K562 (cell line): ENCODE measurements at regions not wholly inside any gene's neighbourhood (a gene's known extent, or its start where the extent isn't known, plus 50 kb on each side); places are given as distances from the start of the nearest gene placed in this dataset.

Experiments
- ELF4 ChIP-seq: fragments of 450-650 bp; formaldehyde crosslinking; IDR thresholded peaks from 2 replicates; pipeline ENCODE4 v1.4.0; 2022; ENCODE audit warnings: missing genetic modification characterization
- PHF21A ChIP-seq: fragments of 450-650 bp; IDR thresholded peaks from 2 replicates; pipeline ENCODE4 v1.6.1; 2017; ENCODE audit warnings: low read depth, borderline replicate concordance
- POLR2A ChIP-seq: fragments of 450-650 bp; conservative IDR thresholded peaks from 2 replicates; pipeline ENCODE4 v1.6.1; 2016
- PYGO2 ChIP-seq: fragments of 450-650 bp; IDR thresholded peaks from 2 replicates; pipeline ENCODE4 v1.6.1; 2016; ENCODE audit warnings: mild to moderate bottlenecking, missing genetic modification characterization, moderate library complexity, missing compliant biosample characterization
- THAP12 ChIP-seq: fragments of 250-450 bp; sonication (Bioruptor Pico); IDR thresholded peaks from 2 replicates; pipeline ENCODE4 v1.9.0; 2021; ENCODE audit warnings: mild to moderate bottlenecking, inconsistent platforms
- THAP7 ChIP-seq: fragments of 250-450 bp; sonication (Bioruptor Pico); IDR thresholded peaks from 2 replicates; pipeline ENCODE4 v1.5.0; 2021
- ZNF165 ChIP-seq: fragments of 250-450 bp; sonication (Bioruptor Pico); IDR thresholded peaks from 2 replicates; pipeline ENCODE4 v1.4.0; 2020; ENCODE audit warnings: borderline replicate concordance
- ZNF184 ChIP-seq: sonication (generic); formaldehyde crosslinking; IDR thresholded peaks from 2 replicates; pipeline ENCODE4 v1.5.0; 2020; ENCODE audit warnings: missing genetic modification reagents
- TF ChIP-seq, protein P1 (sequence below): fragments of 450-650 bp; formaldehyde crosslinking; IDR thresholded peaks from 2 replicates; pipeline ENCODE4 v1.4.0; 2022; ENCODE audit warnings: missing genetic modification characterization
- TF ChIP-seq, protein P2 (sequence below), 3 experiments: IDR thresholded peaks in 2 of 3; conservative IDR thresholded peaks in 1 of 3; 2 replicates each; pipeline ENCODE4 v1.5.1; 2011 to 2012; ENCODE audit warnings: low read length in 3 of 3, mild to moderate bottlenecking in 3 of 3, control low read depth in 2 of 3, improper control_type of control experiment in 1 of 3, inconsistent platforms in 1 of 3, low read depth in 1 of 3, mixed read lengths in 1 of 3, moderate library complexity in 1 of 3; ENCODE audit not compliant: insufficient read depth in 2 of 3
- TF ChIP-seq, protein P3 (sequence below), 2 experiments: fragments of 450-650 bp in 1 of 2; sonication (generic) in 1 of 2; formaldehyde crosslinking; conservative IDR thresholded peaks; 2 replicates each; pipeline versions ENCODE4 v1.4.0 to v1.8.1; 2020 to 2022; ENCODE audit warnings: mild to moderate bottlenecking in 1 of 2, missing genetic modification reagents in 1 of 2

GRCh38 chrX:10741003-10741402, 120.6 kb upstream of the MID1 start:
- no peak for TF ChIP-seq PYGO2 (tag)
- TF ChIP-seq THAP7 (CRISPR knock-in tag), result no peak
- TF ChIP-seq, protein P1, sequence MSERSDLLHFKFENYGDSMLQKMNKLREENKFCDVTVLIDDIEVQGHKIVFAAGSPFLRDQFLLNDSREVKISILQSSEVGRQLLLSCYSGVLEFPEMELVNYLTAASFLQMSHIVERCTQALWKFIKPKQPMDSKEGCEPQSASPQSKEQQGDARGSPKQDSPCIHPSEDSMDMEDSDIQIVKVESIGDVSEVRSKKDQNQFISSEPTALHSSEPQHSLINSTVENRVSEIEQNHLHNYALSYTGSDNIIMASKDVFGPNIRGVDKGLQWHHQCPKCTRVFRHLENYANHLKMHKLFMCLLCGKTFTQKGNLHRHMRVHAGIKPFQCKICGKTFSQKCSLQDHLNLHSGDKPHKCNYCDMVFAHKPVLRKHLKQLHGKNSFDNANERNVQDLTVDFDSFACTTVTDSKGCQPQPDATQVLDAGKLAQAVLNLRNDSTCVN, result no peak
- TF ChIP-seq, protein P2, sequence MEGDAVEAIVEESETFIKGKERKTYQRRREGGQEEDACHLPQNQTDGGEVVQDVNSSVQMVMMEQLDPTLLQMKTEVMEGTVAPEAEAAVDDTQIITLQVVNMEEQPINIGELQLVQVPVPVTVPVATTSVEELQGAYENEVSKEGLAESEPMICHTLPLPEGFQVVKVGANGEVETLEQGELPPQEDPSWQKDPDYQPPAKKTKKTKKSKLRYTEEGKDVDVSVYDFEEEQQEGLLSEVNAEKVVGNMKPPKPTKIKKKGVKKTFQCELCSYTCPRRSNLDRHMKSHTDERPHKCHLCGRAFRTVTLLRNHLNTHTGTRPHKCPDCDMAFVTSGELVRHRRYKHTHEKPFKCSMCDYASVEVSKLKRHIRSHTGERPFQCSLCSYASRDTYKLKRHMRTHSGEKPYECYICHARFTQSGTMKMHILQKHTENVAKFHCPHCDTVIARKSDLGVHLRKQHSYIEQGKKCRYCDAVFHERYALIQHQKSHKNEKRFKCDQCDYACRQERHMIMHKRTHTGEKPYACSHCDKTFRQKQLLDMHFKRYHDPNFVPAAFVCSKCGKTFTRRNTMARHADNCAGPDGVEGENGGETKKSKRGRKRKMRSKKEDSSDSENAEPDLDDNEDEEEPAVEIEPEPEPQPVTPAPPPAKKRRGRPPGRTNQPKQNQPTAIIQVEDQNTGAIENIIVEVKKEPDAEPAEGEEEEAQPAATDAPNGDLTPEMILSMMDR (IDR thresholded peaks at IDR 0.05 in 2 of 3, conservative IDR thresholded peaks at IDR 0.05 in 1 of 3; ENCODE audit: insufficient read depth in 2 of 3, low read depth in 1 of 3, low read length in 3 of 3), result no peak
- no peak for TF ChIP-seq PHF21A
- TF ChIP-seq ZNF165 (CRISPR knock-in tag), result no peak
- TF ChIP-seq ELF4 (CRISPR knock-in tag), result no peak
- TF ChIP-seq ZNF184 (CRISPR knock-in tag), result no peak
- no peak for TF ChIP-seq POLR2A
- TF ChIP-seq, protein P3, sequence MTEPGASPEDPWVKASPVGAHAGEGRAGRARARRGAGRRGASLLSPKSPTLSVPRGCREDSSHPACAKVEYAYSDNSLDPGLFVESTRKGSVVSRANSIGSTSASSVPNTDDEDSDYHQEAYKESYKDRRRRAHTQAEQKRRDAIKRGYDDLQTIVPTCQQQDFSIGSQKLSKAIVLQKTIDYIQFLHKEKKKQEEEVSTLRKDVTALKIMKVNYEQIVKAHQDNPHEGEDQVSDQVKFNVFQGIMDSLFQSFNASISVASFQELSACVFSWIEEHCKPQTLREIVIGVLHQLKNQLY (CRISPR knock-in tag; conservative IDR thresholded peaks at IDR 0.05), result no peak
- no peak for TF ChIP-seq THAP12 (CRISPR knock-in tag)
